ENCODE measurements at regions not wholly inside any gene's neighbourhood (a gene's known extent, or its start where the extent isn't known, plus 50 kb on each side); places are given as distances from the start of the nearest gene placed in this dataset.

DNA sequence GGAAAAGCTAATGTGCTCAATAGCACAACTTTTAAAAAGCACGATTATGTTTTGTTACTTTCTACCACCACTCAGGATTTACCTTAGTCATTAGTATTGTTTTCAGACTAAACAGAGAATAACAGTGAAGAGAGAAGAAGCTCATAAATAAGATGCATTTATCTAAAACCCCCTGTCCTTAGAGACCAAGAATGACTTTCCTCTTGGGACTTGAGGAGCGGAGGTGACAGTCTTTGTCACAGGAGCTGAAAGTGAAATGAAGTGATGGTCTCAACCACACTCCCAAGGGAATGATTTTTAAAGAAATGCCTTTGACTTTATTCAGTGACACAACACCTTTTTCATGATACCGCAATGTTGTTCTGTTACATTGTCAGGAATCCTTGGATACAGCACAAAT is 190.6 kb upstream of the NBEA start:
- H3K4me3 Mint-ChIP-seq, result no peak overlapping the region
- peaks cover 1% of the 10 kb centered on the region for H3K9me3 Mint-ChIP-seq
- no peaks in the 10 kb centered on the region for H3K36me3 Mint-ChIP-seq
- no peak for DNase-seq (ENCODE audit: low spot score in 2 of 2)
- H3K27ac Mint-ChIP-seq, result no peak overlapping the region
- peaks cover 7% of the 10 kb centered on the region for H3K27me3 Mint-ChIP-seq
- H3K4me1 Mint-ChIP-seq, result no peaks in the 10 kb centered on the region
- ATAC-seq (ENCODE audit: low read depth), result no peak

DNA sequence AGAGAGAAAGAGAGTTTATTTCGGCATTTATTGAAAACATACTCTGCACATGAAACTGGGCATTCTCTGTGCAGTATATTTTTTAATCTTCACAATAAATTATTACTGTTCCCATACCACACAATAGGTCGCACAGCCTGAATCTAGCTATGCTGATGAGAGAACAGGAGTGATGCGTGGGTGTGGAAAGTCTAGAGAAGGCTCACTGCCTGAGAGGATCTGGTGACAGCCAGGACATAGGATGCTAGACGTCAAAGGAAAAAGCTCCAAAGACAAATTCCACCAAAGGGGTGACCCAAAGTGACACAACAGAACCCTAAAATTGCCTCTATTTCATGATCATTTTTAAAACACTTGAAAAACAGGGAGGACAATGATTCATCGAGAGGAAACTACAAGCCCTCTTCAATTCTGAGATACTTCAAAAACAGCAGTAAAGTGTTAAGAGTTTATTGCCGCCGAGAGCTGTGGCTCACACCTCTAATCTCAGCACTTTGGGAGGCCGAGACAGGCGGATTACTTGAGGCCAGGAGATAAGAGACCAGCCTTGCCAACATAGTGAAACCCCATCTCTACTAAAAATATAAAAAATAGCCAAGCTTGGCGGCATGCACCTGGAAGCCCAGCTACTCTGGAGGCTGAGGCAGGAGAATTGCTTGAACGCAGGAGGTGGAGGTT is 189.6 kb upstream of the NBEA start:
- Mint-ChIP-seq H3K27me3 (peaks cover 7% of the 10 kb centered on the region), H3K4me1 (no peaks in the 10 kb centered on the region), H3K9me3 (peaks cover 1% of the 10 kb centered on the region), H3K27ac (no peak overlapping the region), H3K36me3 (no peaks in the 10 kb centered on the region), H3K4me3 (no peak overlapping the region)
- DNase-seq (ENCODE audit: low spot score in 2 of 2) (no peak), ATAC-seq (ENCODE audit: low read depth) (no peak)

DNA sequence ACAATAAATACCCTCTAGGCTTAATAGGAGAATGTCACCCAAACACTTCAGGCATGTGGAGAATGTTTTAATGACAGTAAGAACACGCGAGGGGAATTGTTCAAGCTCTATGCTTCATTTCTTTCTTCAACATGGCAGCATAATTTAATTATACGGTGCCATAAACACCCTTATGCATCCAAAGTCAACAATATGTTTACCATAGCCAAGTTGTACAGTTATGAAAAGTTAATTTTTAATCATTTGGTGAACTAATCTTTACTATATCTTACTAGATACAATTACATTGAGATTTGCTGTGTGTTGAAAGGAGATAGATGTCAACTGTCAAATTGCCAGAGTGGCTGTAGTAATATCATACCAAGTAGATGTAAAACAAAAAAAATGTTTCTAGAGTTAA is 185.9 kb upstream of the NBEA start:
- no peak for ATAC-seq (ENCODE audit: low read depth)
- H3K36me3 Mint-ChIP-seq, result no peaks in the 10 kb centered on the region
- H3K4me3 Mint-ChIP-seq, result no peak overlapping the region

DNA sequence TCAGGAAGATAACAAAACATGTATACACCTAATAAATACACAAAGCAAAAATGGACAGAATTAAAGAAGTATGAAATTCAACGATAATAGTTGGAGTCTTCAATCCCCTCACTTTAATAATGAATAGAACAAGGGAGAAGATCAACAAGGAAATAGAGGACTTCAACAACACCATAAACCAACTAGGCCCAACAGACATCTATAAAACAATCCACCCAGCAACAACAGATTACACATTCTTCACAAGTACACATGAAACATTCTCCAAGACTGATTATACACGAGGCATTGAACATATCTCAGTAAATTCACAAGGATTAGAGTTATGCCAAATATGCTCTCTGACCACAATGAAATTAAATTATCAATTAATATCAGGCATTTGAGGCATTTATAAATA is 185.5 kb upstream of the NBEA start:
- Mint-ChIP-seq H3K27ac (no peak overlapping the region), H3K4me1 (no peaks in the 10 kb centered on the region), H3K36me3 (no peaks in the 10 kb centered on the region), H3K9me3 (peaks cover 1% of the 10 kb centered on the region), H3K4me3 (no peak overlapping the region), H3K27me3 (no peaks in the 10 kb centered on the region)
- DNase-seq (ENCODE audit: low spot score in 2 of 2) (no peak), ATAC-seq (ENCODE audit: low read depth) (no peak)

More for the DNA sequence above, 185.9 kb upstream of the NBEA start:
- peaks cover 1% of the 10 kb centered on the region for H3K9me3 Mint-ChIP-seq
- peaks cover 2% of the 10 kb centered on the region for H3K27me3 Mint-ChIP-seq
- H3K27ac Mint-ChIP-seq, result no peak overlapping the region
- DNase-seq (ENCODE audit: low spot score in 2 of 2), result no peak
- H3K4me1 Mint-ChIP-seq, result no peaks in the 10 kb centered on the region

DNA sequence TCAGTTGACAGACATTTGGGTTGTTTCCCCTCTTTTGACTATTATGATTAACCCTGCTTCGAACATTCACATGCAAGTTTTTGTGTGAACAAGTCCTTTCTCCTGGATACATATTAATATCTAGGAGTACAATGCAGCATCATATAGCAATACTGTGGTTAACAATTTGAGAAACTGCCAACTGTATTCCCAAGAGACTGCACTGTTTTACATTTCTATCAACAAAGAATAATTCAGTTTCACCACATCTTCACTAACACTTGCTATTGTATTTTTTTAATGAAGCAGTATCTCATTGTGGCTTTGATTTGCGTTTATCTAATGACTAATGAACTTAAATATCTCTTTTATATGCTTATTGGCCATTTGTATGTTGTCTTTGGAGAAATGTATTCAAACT is 184.6 kb upstream of the NBEA start:
- DNase-seq (ENCODE audit: low spot score in 2 of 2) (no peak), ATAC-seq (ENCODE audit: low read depth) (no peak)
- no peaks in the 10 kb centered on the region for H3K27me3 Mint-ChIP-seq
- H3K36me3 Mint-ChIP-seq, result no peaks in the 10 kb centered on the region
- no peak overlapping the region for H3K4me3 Mint-ChIP-seq
- H3K9me3 Mint-ChIP-seq, result no peaks in the 10 kb centered on the region
- H3K27ac Mint-ChIP-seq, result no peak overlapping the region
- no peaks in the 10 kb centered on the region for H3K4me1 Mint-ChIP-seq

DNA sequence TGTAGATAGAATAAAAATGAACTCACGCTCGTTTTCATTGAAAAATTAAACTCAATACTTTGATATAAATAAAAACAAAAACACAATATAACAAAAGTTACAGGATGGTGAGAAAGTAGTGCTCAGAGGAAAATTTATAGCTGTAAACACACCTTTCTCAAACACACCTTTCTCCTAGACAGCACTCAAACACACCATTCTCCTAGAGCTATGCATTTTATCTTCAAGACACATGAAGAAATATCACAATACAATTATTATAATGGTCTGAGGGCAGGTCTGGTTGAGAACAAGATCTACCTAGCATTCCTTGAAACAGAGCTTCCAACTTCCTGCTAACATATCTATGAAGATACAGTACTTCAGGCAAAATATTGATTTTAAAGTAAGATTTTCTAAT is 183.4 kb upstream of the NBEA start:
- H3K27me3 Mint-ChIP-seq, result no peaks in the 10 kb centered on the region
- ATAC-seq (ENCODE audit: low read depth) (no peak), DNase-seq (ENCODE audit: low spot score in 2 of 2) (no peak)
- H3K4me3 Mint-ChIP-seq, result no peak overlapping the region
- H3K27ac Mint-ChIP-seq, result no peak overlapping the region
- no peaks in the 10 kb centered on the region for H3K4me1 Mint-ChIP-seq
- H3K36me3 Mint-ChIP-seq, result no peaks in the 10 kb centered on the region
- H3K9me3 Mint-ChIP-seq, result no peaks in the 10 kb centered on the region

DNA sequence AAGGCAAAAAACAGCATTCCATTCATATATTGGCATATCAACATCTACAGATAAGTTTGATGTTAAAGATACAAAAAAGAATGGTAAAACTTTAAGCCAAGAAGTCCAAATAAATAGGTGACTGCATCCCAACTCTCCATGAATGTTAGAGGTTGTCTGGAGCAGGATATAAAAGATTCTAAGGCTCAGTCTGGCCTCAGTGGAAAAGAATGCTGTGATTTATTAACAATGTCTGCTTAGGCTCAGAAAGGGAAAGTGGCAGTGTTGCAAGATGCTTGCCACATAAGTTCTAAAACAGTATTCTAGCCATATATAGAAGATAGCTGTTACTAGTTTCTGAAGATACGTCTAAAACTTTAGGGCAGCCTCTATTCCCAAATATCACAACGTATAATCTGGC is 179.8 kb upstream of the NBEA start:
- no peaks in the 10 kb centered on the region for H3K36me3 Mint-ChIP-seq
- ATAC-seq (ENCODE audit: low read depth) (no peak), DNase-seq (ENCODE audit: low spot score in 2 of 2) (no peak)
- H3K4me1 Mint-ChIP-seq, result no peaks in the 10 kb centered on the region
- H3K4me3 Mint-ChIP-seq, result no peak overlapping the region
- H3K27me3 Mint-ChIP-seq, result no peaks in the 10 kb centered on the region
- H3K27ac Mint-ChIP-seq, result no peak overlapping the region
- H3K9me3 Mint-ChIP-seq, result no peaks in the 10 kb centered on the region

DNA sequence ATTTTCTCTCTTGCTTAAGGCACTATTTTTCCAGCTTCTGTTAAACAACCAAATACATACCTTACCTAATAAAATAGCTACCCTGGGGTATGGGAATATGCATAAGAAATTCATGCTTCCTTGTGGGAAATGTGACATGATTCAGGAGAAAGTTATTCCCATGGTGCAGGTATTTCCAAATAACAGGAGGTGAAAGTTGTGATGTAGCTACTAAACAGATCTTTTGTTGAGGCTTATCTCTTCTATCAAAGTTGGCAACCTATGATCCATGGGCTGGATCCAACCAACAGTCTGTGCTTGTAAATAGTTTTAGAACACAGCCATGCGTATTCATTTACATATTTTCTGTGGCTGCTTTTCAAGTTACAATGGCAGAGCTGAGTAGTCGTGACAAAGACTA is 177.8 kb upstream of the NBEA start:
- Mint-ChIP-seq H3K36me3 (no peaks in the 10 kb centered on the region), H3K4me1 (no peaks in the 10 kb centered on the region), H3K27me3 (no peaks in the 10 kb centered on the region), H3K4me3 (no peak overlapping the region), H3K27ac (no peak overlapping the region), H3K9me3 (peaks cover 1% of the 10 kb centered on the region)
- ATAC-seq (ENCODE audit: low read depth) (no peak), DNase-seq (ENCODE audit: low spot score in 2 of 2) (no peak)

DNA sequence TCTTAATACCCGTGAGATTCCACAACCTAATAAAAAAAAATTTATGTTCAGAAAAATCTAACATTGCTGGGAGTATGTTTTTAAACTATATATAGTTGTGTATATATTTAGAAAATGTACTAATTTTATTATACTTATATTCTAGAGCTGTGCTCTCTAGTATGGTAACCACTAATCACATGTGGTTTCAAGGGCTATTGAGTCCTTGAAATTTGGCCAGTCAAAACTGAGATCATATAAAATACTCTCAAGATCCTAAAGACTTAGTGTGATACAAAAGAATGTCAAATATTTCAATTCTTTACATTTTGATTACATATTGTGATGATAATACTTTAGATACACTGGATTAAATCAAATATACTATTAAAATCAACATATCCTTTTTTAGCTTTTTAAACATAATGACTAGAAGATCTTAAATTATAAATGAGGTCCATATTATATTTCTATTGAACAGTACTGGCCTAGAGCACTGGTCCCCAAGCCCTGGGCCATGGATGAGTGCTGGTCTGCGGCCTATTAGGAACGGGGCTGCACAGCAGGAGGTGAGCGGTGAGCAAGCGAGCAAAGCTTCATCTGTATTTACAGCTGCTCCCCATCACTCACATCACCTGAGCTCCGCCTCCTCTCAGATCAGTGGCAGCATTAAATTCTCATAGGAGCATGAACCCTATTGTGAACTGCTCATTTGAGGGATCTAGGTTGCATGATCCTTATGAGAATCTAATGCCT is 176.5 kb upstream of the NBEA start:
- Mint-ChIP-seq H3K27ac (no peak overlapping the region), H3K36me3 (no peaks in the 10 kb centered on the region), H3K27me3 (no peaks in the 10 kb centered on the region), H3K9me3 (peaks cover 1% of the 10 kb centered on the region), H3K4me3 (no peak overlapping the region), H3K4me1 (no peaks in the 10 kb centered on the region)
- DNase-seq (ENCODE audit: low spot score in 2 of 2) (no peak), ATAC-seq (ENCODE audit: low read depth) (no peak)

DNA sequence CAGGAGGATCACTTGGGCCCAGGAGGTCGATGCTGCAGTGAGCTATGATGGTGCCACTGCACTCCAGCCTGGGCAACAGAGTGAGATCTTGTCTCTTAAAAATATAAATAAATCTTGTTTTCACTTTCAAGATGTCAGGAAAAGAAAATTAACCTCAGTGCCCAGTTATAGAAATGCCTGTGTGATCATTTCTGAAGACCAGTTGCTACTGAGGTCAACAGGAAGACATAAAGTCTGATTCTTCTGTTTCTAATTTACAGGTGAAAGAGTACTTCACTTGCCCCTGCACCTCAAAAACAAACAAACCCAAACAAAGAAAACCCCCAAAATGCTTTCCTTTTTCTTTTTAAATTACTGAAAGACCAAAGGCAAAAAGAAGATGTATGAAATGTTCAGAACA is 174.3 kb upstream of the NBEA start:
- DNase-seq (ENCODE audit: low spot score in 2 of 2) (no peak), ATAC-seq (ENCODE audit: low read depth) (no peak)
- no peaks in the 10 kb centered on the region for H3K27me3 Mint-ChIP-seq
- H3K27ac Mint-ChIP-seq, result no peak overlapping the region
- peaks cover 1% of the 10 kb centered on the region for H3K9me3 Mint-ChIP-seq
- H3K36me3 Mint-ChIP-seq, result no peaks in the 10 kb centered on the region
- H3K4me1 Mint-ChIP-seq, result no peaks in the 10 kb centered on the region
- no peak overlapping the region for H3K4me3 Mint-ChIP-seq

DNA sequence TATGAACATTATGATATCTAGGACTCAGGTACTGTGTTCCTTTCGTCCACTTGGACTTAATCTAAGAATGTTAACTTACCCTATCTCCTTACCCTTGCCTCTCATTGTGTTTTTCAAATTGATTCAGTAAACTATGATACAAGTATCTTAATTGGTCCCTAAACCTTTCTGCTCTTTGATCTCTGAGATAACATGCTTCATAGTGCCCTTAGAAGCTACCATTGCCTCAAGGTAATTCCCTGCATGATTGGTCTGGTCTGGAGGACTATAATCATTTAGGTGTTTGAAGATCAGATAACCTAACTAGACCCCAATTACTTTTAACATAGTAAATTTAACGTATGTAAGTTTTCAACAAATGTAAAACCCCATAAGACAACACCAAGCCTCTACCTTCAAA is 169.9 kb upstream of the NBEA start:
- no peak overlapping the region for H3K27ac Mint-ChIP-seq
- no peaks in the 10 kb centered on the region for H3K36me3 Mint-ChIP-seq
- no peaks in the 10 kb centered on the region for H3K27me3 Mint-ChIP-seq
- peaks cover 1% of the 10 kb centered on the region for H3K9me3 Mint-ChIP-seq
- no peaks in the 10 kb centered on the region for H3K4me1 Mint-ChIP-seq
- no peak overlapping the region for H3K4me3 Mint-ChIP-seq
- ATAC-seq (ENCODE audit: low read depth) (no peak), DNase-seq (ENCODE audit: low spot score in 2 of 2) (no peak)

DNA sequence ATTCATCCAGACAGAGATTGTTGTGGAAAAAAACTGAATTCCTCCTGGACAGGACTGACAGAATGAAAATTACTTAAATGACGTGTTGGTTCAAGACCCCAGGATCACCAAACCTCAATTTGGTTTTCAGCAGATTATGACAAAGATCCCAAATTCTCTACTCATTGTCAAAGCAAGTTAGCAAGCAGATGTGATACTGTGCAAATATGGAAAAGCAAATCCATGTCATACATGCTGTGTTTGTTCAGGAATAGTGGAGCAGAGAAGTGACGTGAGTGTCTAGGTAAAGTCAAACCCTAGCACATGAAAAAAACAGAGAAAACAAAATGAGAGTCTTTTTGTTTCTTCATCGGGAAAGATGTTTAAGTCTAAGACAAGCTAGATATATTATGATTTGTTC is 169.2 kb upstream of the NBEA start:
- Mint-ChIP-seq H3K36me3 (no peaks in the 10 kb centered on the region), H3K27ac (no peak overlapping the region), H3K4me1 (no peaks in the 10 kb centered on the region), H3K4me3 (no peak overlapping the region), H3K27me3 (no peaks in the 10 kb centered on the region), H3K9me3 (peaks cover 1% of the 10 kb centered on the region)
- ATAC-seq (ENCODE audit: low read depth) (no peak), DNase-seq (ENCODE audit: low spot score in 2 of 2) (no peak)

DNA sequence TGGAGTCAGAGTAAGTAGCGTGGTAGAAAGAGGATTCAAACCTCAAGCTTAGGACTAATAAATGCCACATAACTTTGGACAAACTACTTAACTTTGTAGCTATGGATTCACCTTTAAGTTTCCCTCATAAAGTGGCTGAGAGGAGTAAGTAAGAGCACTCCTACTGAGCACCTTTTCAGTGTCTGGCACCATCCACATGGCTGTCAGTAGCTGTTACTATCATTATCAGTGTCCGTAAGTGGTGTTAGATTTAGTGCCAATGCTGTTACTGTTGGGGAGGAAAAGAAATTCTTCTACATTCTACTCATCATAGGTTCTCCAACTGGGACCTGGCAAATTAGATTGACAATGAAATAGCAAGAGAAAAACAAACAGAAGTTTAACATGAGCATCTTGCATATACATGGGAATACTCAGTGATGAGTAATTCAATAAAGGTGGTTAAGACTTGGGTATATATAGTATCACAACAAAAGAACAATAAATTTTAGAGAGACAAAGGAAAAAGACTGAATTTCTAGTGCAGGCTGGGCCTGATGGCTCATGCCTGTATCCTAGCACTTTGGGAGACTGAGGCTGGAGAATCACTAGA is 165.6 kb upstream of the NBEA start:
- no peaks in the 10 kb centered on the region for H3K36me3 Mint-ChIP-seq
- H3K27me3 Mint-ChIP-seq, result no peaks in the 10 kb centered on the region
- H3K4me3 Mint-ChIP-seq, result no peak overlapping the region
- ATAC-seq (ENCODE audit: low read depth) (no peak), DNase-seq (ENCODE audit: low spot score in 2 of 2) (no peak)
- no peak overlapping the region for H3K27ac Mint-ChIP-seq
- peaks cover 2% of the 10 kb centered on the region for H3K9me3 Mint-ChIP-seq
- no peaks in the 10 kb centered on the region for H3K4me1 Mint-ChIP-seq

DNA sequence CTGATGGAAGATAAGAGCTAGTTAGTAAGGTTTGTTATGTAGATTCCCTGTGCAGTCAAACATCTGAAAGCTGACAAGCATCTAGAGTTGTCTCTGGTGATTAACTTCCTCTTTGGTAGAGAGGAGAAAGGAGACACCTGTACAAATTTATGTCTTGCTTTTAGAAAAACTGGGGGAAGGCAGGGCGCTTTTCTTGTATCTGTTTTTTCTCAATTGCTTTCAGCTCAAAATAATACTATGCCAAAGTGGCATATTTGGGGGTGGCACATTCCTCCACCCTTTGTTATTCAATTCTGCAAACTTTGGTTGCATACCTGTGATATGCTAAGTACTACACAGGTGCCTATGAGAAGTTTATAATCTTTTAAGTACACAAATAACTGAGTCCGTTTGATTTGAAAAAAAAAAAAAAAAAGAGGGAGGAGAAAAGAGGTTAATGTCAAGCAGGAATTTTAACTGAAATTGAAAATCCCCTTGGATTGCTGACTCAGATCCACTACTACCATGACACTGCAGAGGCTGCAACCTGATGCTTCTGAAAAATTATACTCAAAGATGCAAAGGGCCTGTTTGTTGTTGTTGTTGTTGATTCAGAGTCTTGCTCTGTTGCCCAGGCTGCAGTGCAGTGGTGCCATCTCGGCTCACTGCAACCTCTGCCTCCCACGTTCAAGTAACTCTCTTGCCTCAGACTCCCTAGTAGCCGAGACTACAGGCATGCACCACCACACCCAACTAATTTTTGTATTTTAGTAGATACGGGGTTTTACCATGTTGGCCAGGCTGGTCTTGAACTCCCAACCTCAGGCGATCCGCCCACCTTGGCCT is 164.8 kb upstream of the NBEA start:
- no peak overlapping the region for H3K27ac Mint-ChIP-seq
- no peak overlapping the region for H3K4me3 Mint-ChIP-seq
- H3K36me3 Mint-ChIP-seq, result no peaks in the 10 kb centered on the region
- ATAC-seq (ENCODE audit: low read depth) (no peak), DNase-seq (ENCODE audit: low spot score in 2 of 2) (no peak)
- H3K4me1 Mint-ChIP-seq, result no peaks in the 10 kb centered on the region
- H3K9me3 Mint-ChIP-seq, result peaks cover 2% of the 10 kb centered on the region
- no peaks in the 10 kb centered on the region for H3K27me3 Mint-ChIP-seq

Measured in memory B cell (primary cell).